H9 (cell line): ENCODE measurements at regions not wholly inside any gene's neighbourhood (a gene's known extent, or its start where the extent isn't known, plus 50 kb on each side); places are given as distances from the start of the nearest gene placed in this dataset.

Source experiments
- DNase-seq: peaks from one replicate; pipeline ENCODE4 v3.0.0-alpha.2; 2017
- H2AFZ ChIP-seq: one replicate; pipeline ENCODE4 v1.6.1; 2013; ENCODE audit warnings: mild to moderate bottlenecking, low read length, control low read depth, moderate library complexity
- H2AK5ac ChIP-seq: 2 replicates; pipeline ENCODE4 v1.6.1; 2013; ENCODE audit warnings: low read length, control low read depth, mixed read lengths; ENCODE audit not compliant: insufficient read length
- H2BK120ac ChIP-seq: one replicate; pipeline ENCODE4 v1.6.1; 2013; ENCODE audit warnings: low read depth, mild to moderate bottlenecking, low read length, control low read depth, inconsistent platforms; ENCODE audit not compliant: poor library complexity, severe bottlenecking
- H2BK12ac ChIP-seq: 2 replicates; pipeline ENCODE4 v1.6.1; 2013; ENCODE audit warnings: low read length, control low read depth, mixed read lengths, low read depth; ENCODE audit not compliant: insufficient read length
- H2BK15ac ChIP-seq: 2 replicates; pipeline ENCODE4 v1.6.1; 2013; ENCODE audit warnings: low read depth, low read length, control low read depth
- H2BK20ac ChIP-seq: one replicate; pipeline ENCODE4 v1.6.1; 2013; ENCODE audit warnings: low read depth, mild to moderate bottlenecking, low read length, control low read depth, inconsistent platforms; ENCODE audit not compliant: poor library complexity, severe bottlenecking
- H2BK5ac ChIP-seq: 2 replicates; pipeline ENCODE4 v1.6.1; 2013; ENCODE audit warnings: low read length, control low read depth, mixed read lengths; ENCODE audit not compliant: insufficient read length
- H3K14ac ChIP-seq: 2 replicates; pipeline ENCODE4 v1.6.1; 2013; ENCODE audit warnings: low read length, control low read depth; ENCODE audit not compliant: insufficient read depth
- H3K18ac ChIP-seq: 2 replicates; pipeline ENCODE4 v1.6.1; 2013; ENCODE audit warnings: low read depth, mild to moderate bottlenecking, mixed read lengths, low read length, control low read depth; ENCODE audit not compliant: insufficient read length
- H3K23ac ChIP-seq: 2 replicates; pipeline ENCODE4 v1.6.1; 2013; ENCODE audit warnings: low read length, control low read depth, mixed read lengths, low read depth; ENCODE audit not compliant: insufficient read length
- H3K23me2 ChIP-seq: 2 replicates; pipeline ENCODE4 v1.6.1; 2013; ENCODE audit warnings: low read depth, mild to moderate bottlenecking, mixed read lengths, low read length, control low read depth; ENCODE audit not compliant: insufficient read length, poor library complexity, severe bottlenecking
- H3K27ac ChIP-seq: 2 replicates; pipeline ENCODE4 v1.5.1; 2013; ENCODE audit warnings: low read length, control low read depth, mixed read lengths, low read depth; ENCODE audit not compliant: insufficient read length
- H3K27me3 ChIP-seq: 2 replicates; pipeline ENCODE4 v1.6.1; 2013; ENCODE audit warnings: low read length, control low read depth, inconsistent platforms; ENCODE audit not compliant: insufficient read depth
- H3K4ac ChIP-seq: 2 replicates; pipeline ENCODE4 v1.6.1; 2013; ENCODE audit warnings: low read depth, mild to moderate bottlenecking, control low read depth, inconsistent platforms, low read length, moderate library complexity
- H3K4me1 ChIP-seq: 2 replicates; pipeline ENCODE4 v1.6.1; 2013; ENCODE audit warnings: low read length, control low read depth, inconsistent platforms; ENCODE audit not compliant: insufficient read depth
- H3K4me2 ChIP-seq: 2 replicates; pipeline ENCODE4 v1.6.1; 2013; ENCODE audit warnings: low read length, control low read depth, mixed read lengths; ENCODE audit not compliant: insufficient read length, insufficient read depth
- H3K56ac ChIP-seq: 2 replicates; pipeline ENCODE4 v1.6.1; 2013; ENCODE audit warnings: low read depth, mild to moderate bottlenecking, mixed read lengths, low read length, control low read depth; ENCODE audit not compliant: insufficient read length
- H3K79me1 ChIP-seq: 2 replicates; pipeline ENCODE4 v1.6.1; 2013; ENCODE audit warnings: low read depth, mild to moderate bottlenecking, moderate library complexity, low read length, control low read depth, inconsistent platforms; ENCODE audit not compliant: insufficient read depth, poor library complexity, severe bottlenecking
- H3K79me2 ChIP-seq: 2 replicates; pipeline ENCODE4 v1.6.1; 2013; ENCODE audit warnings: low read length, control low read depth, inconsistent platforms; ENCODE audit not compliant: insufficient read depth
- H3K9ac ChIP-seq: 2 replicates; pipeline ENCODE4 v1.6.1; 2013; ENCODE audit warnings: low read length, control low read depth, mixed read lengths; ENCODE audit not compliant: insufficient read length; ENCODE audit errors: extremely low read depth
- H3K9me3 ChIP-seq: one replicate; pipeline ENCODE4 v1.6.1; 2013; ENCODE audit warnings: low read depth, low read length, inconsistent platforms; ENCODE audit not compliant: control insufficient read depth
- H3T11ph ChIP-seq: one replicate; pipeline ENCODE4 v1.6.1; 2013; ENCODE audit warnings: mild to moderate bottlenecking, low read length, control low read depth, inconsistent platforms
- H4K20me1 ChIP-seq: one replicate; pipeline ENCODE4 v1.6.1; 2013; ENCODE audit not compliant: control insufficient read depth, insufficient read length, insufficient read depth
- H4K5ac ChIP-seq: 2 replicates; pipeline ENCODE4 v1.6.1; 2013; ENCODE audit warnings: low read depth, mild to moderate bottlenecking, mixed read lengths, low read length, control low read depth; ENCODE audit not compliant: insufficient read length
- H4K8ac ChIP-seq: replicated peaks from 2 replicates; pipeline ENCODE4 v1.6.1; 2013; ENCODE audit warnings: low read length, control low read depth, mixed read lengths, low read depth; ENCODE audit not compliant: insufficient read length
- H4K91ac ChIP-seq: 2 replicates; pipeline ENCODE4 v1.6.1; 2013; ENCODE audit warnings: low read depth, mild to moderate bottlenecking, moderate library complexity, mixed read lengths, low read length, control low read depth; ENCODE audit not compliant: insufficient read length
- H3K27ac Mint-ChIP-seq, 3 experiments: 2 replicates in 2 of 3; 3 replicates in 1 of 3; pipeline ENCODE4 v1.8.0; 2020 to 2021; ENCODE audit warnings: mixed read lengths in 3 of 3, mild to moderate bottlenecking in 1 of 3, moderate library complexity in 1 of 3
- H3K27me3 Mint-ChIP-seq: 2 replicates; pipeline ENCODE4 v1.8.0; 2021; ENCODE audit warnings: low read depth, mild to moderate bottlenecking, moderate library complexity, mixed read lengths
- H3K36me3 Mint-ChIP-seq, 3 experiments: 2 replicates in 2 of 3; 3 replicates in 1 of 3; pipeline ENCODE4 v1.8.0; 2020 to 2021; ENCODE audit warnings: low read depth in 3 of 3, mixed read lengths in 3 of 3; ENCODE audit not compliant: insufficient read depth in 1 of 3
- H3K4me1 Mint-ChIP-seq, 2 experiments: 2 replicates each; pipeline ENCODE4 v1.8.0; 2020; ENCODE audit warnings: mixed read lengths in 2 of 2
- H3K4me3 Mint-ChIP-seq, 2 experiments: 2 replicates in 1 of 2; 3 replicates in 1 of 2; pipeline ENCODE4 v1.8.0; 2020 to 2021; ENCODE audit warnings: mild to moderate bottlenecking in 2 of 2, mixed read lengths in 2 of 2, moderate library complexity in 1 of 2
- H3K9me3 Mint-ChIP-seq, 2 experiments: 2 replicates in 1 of 2; 3 replicates in 1 of 2; pipeline ENCODE4 v1.8.0; 2020; ENCODE audit warnings: mild to moderate bottlenecking in 2 of 2, mixed read lengths in 2 of 2, moderate library complexity in 1 of 2
- CTCF ChIP-seq: fragments of 200-600 bp; sonication (generic); conservative IDR thresholded peaks from 3 replicates; pipeline ENCODE4 v1.8.0; 2021; ENCODE audit warnings: antibody characterized with exemption, mild to moderate bottlenecking
- WGBS: extraction: QIAGEN DNeasy Blood & Tissue Kit; methylation state at CpG from one replicate; pipeline ENCODE4 v1.1.7; 2013; ENCODE audit warnings: missing lambda C conversion rate, low lambda C conversion rate, mixed read lengths; ENCODE audit not compliant: insufficient read length; ENCODE audit errors: extremely low coverage; 5-methylcytosine and 5-hydroxymethylcytosine counted together

- H3K27ac ChIP-seq = no peak overlapping the region
- no peak overlapping the region for H4K8ac ChIP-seq
- no peak overlapping the region for H3K56ac ChIP-seq
- no peaks in the 10 kb centered on the region for H3K79me1 ChIP-seq
- no peak overlapping the region for H3K23ac ChIP-seq
- no peak for TF ChIP-seq CTCF
- H3K4me2 ChIP-seq = no peak overlapping the region
- H4K91ac ChIP-seq = no peak overlapping the region
- Mint-ChIP-seq H3K4me3 (no peak overlapping the region), H3K9me3 (no peaks in the 10 kb centered on the region), H3K4me1 (peaks cover 24 to 33% of the 10 kb centered on the region in 2 experiments), H3K36me3 (no peaks in the 10 kb centered on the region), H3K27ac (no peak overlapping the region), H3K27me3 (no peaks in the 10 kb centered on the region; the same call in none of the 2 replicates)
- H4K5ac ChIP-seq = no peak overlapping the region
- no peaks in the 10 kb centered on the region; the same call in 1 of the 2 replicates for H3K4me1 ChIP-seq
- no peaks in the 10 kb centered on the region for H4K20me1 ChIP-seq
- DNase-seq = no peak
- H2BK15ac ChIP-seq = no peak overlapping the region
- no peaks in the 10 kb centered on the region for H3K23me2 ChIP-seq
- no peak overlapping the region for H2BK120ac ChIP-seq
- H3K27me3 ChIP-seq = no peaks in the 10 kb centered on the region
- no peak overlapping the region for H3T11ph ChIP-seq
- no peak overlapping the region for H2BK12ac ChIP-seq
- no CpG with 5 or more reads among the region's 1 CpG for WGBS
- H2BK5ac ChIP-seq = no peak overlapping the region
- no peak overlapping the region for H3K9ac ChIP-seq
- H3K18ac ChIP-seq = no peak overlapping the region
- no peak overlapping the region for H2BK20ac ChIP-seq
- no peaks in the 10 kb centered on the region for H3K79me2 ChIP-seq
- H3K9me3 ChIP-seq = no peaks in the 10 kb centered on the region
- no peak overlapping the region for H3K14ac ChIP-seq
- no peak overlapping the region for H3K4ac ChIP-seq
- no peak overlapping the region for H2AK5ac ChIP-seq
- H2AFZ ChIP-seq = no peak overlapping the region
Observed at GRCh38 chr1:29643838-29644440, 407.6 kb downstream of the PTPRU start.
